ENCODE measurements at regions not wholly inside any gene's neighbourhood (a gene's known extent, or its start where the extent isn't known, plus 50 kb on each side); places are given as distances from the start of the nearest gene placed in this dataset.

DNA sequence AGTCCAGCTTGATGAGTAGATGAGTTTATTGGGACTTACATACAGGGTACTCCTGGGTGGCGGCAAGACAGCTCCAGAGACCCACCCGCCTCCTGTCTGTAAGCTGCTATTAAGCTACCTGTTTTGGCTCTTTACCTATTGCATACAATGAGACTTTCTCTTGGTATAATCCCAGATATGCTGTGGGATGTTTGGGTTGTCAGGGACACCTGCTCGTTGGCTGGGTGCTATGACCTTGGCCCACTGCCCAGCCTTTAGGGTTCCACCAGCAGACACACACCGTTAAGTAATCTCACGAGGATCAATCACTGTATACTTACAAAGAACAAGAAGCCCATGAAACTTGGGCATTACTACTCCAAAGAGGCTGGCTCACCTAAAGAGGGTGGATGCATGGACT, 116.4 kb downstream of the NPIPB5 start:
- H3K36me3 Mint-ChIP-seq (ENCODE audit: low read depth), result no peaks in the 10 kb centered on the region
- no peak overlapping the region for H3K4me3 Mint-ChIP-seq

More for the DNA sequence above, 116.4 kb downstream of the NPIPB5 start:
- TF ChIP-seq ZNF331 (CRISPR knock-in tag; IDR thresholded peaks at IDR 0.05; ENCODE audit: low read depth), result no peak
- TF ChIP-seq POLR2AphosphoS5 (IDR thresholded peaks at IDR 0.05; ENCODE audit: low read depth), result no peak
- TF ChIP-seq, protein P1, sequence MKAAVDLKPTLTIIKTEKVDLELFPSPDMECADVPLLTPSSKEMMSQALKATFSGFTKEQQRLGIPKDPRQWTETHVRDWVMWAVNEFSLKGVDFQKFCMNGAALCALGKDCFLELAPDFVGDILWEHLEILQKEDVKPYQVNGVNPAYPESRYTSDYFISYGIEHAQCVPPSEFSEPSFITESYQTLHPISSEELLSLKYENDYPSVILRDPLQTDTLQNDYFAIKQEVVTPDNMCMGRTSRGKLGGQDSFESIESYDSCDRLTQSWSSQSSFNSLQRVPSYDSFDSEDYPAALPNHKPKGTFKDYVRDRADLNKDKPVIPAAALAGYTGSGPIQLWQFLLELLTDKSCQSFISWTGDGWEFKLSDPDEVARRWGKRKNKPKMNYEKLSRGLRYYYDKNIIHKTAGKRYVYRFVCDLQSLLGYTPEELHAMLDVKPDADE (IDR thresholded peaks at IDR 0.05), result no peak
- TF ChIP-seq, protein P2, sequence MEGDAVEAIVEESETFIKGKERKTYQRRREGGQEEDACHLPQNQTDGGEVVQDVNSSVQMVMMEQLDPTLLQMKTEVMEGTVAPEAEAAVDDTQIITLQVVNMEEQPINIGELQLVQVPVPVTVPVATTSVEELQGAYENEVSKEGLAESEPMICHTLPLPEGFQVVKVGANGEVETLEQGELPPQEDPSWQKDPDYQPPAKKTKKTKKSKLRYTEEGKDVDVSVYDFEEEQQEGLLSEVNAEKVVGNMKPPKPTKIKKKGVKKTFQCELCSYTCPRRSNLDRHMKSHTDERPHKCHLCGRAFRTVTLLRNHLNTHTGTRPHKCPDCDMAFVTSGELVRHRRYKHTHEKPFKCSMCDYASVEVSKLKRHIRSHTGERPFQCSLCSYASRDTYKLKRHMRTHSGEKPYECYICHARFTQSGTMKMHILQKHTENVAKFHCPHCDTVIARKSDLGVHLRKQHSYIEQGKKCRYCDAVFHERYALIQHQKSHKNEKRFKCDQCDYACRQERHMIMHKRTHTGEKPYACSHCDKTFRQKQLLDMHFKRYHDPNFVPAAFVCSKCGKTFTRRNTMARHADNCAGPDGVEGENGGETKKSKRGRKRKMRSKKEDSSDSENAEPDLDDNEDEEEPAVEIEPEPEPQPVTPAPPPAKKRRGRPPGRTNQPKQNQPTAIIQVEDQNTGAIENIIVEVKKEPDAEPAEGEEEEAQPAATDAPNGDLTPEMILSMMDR (conservative IDR thresholded peaks at IDR 0.05; ENCODE audit: low read depth in 2 of 2), result no peak
- TF ChIP-seq NANOG (IDR thresholded peaks at IDR 0.05; ENCODE audit: borderline replicate concordance), result no peak
- TF ChIP-seq, protein P3, sequence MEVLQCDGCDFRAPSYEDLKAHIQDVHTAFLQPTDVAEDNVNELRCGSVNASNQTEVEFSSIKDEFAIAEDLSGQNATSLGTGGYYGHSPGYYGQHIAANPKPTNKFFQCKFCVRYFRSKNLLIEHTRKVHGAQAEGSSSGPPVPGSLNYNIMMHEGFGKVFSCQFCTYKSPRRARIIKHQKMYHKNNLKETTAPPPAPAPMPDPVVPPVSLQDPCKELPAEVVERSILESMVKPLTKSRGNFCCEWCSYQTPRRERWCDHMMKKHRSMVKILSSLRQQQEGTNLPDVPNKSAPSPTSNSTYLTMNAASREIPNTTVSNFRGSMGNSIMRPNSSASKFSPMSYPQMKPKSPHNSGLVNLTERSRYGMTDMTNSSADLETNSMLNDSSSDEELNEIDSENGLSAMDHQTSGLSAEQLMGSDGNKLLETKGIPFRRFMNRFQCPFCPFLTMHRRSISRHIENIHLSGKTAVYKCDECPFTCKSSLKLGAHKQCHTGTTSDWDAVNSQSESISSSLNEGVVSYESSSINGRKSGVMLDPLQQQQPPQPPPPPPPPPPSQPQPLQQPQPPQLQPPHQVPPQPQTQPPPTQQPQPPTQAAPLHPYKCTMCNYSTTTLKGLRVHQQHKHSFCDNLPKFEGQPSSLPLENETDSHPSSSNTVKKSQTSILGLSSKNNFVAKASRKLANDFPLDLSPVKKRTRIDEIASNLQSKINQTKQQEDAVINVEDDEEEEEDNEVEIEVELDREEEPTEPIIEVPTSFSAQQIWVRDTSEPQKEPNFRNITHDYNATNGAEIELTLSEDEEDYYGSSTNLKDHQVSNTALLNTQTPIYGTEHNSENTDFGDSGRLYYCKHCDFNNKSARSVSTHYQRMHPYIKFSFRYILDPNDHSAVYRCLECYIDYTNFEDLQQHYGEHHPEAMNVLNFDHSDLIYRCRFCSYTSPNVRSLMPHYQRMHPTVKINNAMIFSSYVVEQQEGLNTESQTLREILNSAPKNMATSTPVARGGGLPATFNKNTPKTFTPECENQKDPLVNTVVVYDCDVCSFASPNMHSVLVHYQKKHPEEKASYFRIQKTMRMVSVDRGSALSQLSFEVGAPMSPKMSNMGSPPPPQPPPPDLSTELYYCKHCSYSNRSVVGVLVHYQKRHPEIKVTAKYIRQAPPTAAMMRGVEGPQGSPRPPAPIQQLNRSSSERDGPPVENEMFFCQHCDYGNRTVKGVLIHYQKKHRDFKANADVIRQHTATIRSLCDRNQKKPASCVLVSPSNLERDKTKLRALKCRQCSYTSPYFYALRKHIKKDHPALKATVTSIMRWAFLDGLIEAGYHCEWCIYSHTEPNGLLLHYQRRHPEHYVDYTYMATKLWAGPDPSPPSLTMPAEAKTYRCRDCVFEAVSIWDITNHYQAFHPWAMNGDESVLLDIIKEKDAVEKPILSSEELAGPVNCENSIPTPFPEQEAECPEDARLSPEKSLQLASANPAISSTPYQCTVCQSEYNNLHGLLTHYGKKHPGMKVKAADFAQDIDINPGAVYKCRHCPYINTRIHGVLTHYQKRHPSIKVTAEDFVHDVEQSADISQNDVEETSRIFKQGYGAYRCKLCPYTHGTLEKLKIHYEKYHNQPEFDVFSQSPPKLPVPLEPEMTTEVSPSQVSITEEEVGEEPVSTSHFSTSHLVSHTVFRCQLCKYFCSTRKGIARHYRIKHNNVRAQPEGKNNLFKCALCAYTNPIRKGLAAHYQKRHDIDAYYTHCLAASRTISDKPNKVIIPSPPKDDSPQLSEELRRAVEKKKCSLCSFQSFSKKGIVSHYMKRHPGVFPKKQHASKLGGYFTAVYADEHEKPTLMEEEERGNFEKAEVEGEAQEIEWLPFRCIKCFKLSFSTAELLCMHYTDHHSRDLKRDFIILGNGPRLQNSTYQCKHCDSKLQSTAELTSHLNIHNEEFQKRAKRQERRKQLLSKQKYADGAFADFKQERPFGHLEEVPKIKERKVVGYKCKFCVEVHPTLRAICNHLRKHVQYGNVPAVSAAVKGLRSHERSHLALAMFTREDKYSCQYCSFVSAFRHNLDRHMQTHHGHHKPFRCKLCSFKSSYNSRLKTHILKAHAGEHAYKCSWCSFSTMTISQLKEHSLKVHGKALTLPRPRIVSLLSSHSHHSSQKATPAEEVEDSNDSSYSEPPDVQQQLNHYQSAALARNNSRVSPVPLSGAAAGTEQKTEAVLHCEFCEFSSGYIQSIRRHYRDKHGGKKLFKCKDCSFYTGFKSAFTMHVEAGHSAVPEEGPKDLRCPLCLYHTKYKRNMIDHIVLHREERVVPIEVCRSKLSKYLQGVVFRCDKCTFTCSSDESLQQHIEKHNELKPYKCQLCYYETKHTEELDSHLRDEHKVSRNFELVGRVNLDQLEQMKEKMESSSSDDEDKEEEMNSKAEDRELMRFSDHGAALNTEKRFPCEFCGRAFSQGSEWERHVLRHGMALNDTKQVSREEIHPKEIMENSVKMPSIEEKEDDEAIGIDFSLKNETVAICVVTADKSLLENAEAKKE (CRISPR knock-in tag; IDR thresholded peaks at IDR 0.05), result no peak
- TF ChIP-seq, protein P4, sequence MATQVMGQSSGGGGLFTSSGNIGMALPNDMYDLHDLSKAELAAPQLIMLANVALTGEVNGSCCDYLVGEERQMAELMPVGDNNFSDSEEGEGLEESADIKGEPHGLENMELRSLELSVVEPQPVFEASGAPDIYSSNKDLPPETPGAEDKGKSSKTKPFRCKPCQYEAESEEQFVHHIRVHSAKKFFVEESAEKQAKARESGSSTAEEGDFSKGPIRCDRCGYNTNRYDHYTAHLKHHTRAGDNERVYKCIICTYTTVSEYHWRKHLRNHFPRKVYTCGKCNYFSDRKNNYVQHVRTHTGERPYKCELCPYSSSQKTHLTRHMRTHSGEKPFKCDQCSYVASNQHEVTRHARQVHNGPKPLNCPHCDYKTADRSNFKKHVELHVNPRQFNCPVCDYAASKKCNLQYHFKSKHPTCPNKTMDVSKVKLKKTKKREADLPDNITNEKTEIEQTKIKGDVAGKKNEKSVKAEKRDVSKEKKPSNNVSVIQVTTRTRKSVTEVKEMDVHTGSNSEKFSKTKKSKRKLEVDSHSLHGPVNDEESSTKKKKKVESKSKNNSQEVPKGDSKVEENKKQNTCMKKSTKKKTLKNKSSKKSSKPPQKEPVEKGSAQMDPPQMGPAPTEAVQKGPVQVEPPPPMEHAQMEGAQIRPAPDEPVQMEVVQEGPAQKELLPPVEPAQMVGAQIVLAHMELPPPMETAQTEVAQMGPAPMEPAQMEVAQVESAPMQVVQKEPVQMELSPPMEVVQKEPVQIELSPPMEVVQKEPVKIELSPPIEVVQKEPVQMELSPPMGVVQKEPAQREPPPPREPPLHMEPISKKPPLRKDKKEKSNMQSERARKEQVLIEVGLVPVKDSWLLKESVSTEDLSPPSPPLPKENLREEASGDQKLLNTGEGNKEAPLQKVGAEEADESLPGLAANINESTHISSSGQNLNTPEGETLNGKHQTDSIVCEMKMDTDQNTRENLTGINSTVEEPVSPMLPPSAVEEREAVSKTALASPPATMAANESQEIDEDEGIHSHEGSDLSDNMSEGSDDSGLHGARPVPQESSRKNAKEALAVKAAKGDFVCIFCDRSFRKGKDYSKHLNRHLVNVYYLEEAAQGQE (IDR thresholded peaks at IDR 0.05; ENCODE audit: unreplicated experiment), result no peak
- no peak for TF ChIP-seq JUNB (IDR thresholded peaks at IDR 0.05; ENCODE audit: unreplicated experiment)
- no peak for TF ChIP-seq CREB1 (CRISPR knock-in tag; IDR thresholded peaks at IDR 0.05; ENCODE audit: low read depth)
- no peak for TF ChIP-seq EZH2phosphoT487 (IDR thresholded peaks at IDR 0.05; ENCODE audit: unreplicated experiment)
- TF ChIP-seq EZH2 (IDR thresholded peaks at IDR 0.05; ENCODE audit: low read depth, unreplicated experiment), result no peak
- TF ChIP-seq STAT1 (IDR thresholded peaks at IDR 0.05; ENCODE audit: unreplicated experiment), result no peak
- no peak for TF ChIP-seq ZNF114 (CRISPR knock-in tag; IDR thresholded peaks at IDR 0.05)
- no peaks in the 10 kb centered on the region for H3K79me2 ChIP-seq (replicated peaks; ENCODE audit: insufficient read depth)
- no peaks in the 10 kb centered on the region for H3K36me3 ChIP-seq (ENCODE audit: insufficient read depth)
- ATAC-seq (no peak), DNase-seq (ENCODE audit: low spot score) (no peak)
- H3K27ac Mint-ChIP-seq, result no peak overlapping the region
- H3K4me3 ChIP-seq, result no peak overlapping the region
- no peaks in the 10 kb centered on the region; the same call in 1 of the 2 replicates for H3F3A ChIP-seq (replicated peaks; ENCODE audit: low read depth)
- no peak overlapping the region for H3K27ac ChIP-seq (ENCODE audit: low read depth)
- H3K27me3 Mint-ChIP-seq (ENCODE audit: insufficient read depth, low read depth, poor library complexity), result no peaks in the 10 kb centered on the region
- H3K27me3 ChIP-seq (ENCODE audit: insufficient read depth), result no peaks in the 10 kb centered on the region
- H3K4me1 ChIP-seq (ENCODE audit: insufficient read depth), result peaks cover 40% of the 10 kb centered on the region
- H3K4me2 ChIP-seq, result no peak overlapping the region
- no peaks in the 10 kb centered on the region for H4K20me1 ChIP-seq (replicated peaks; ENCODE audit: insufficient read depth)
- H2AFZ ChIP-seq, result 0 out of 2 replicates have a peak overlapping the region, but pooled peaks have one; percentile 1
- peaks cover 6% of the 10 kb centered on the region; the same call in 1 of the 2 replicates for H3K9me2 ChIP-seq (ENCODE audit: insufficient read depth)
- H3K9me3 Mint-ChIP-seq, result no peaks in the 10 kb centered on the region
- H3K4me1 Mint-ChIP-seq, result peaks cover 2% of the 10 kb centered on the region; the same call in 1 of the 3 replicates
